GM21576 (cell line): ENCODE measurements at regions not wholly inside any gene's neighbourhood (a gene's known extent, or its start where the extent isn't known, plus 50 kb on each side); places are given as distances from the start of the nearest gene placed in this dataset.

ENCODE experiments used
- ATAC-seq: cut with Tn5 transposase; IDR thresholded peaks from one replicate; pipeline ENCODE4 v1.9.1; 2021; ENCODE audit warnings: mild to moderate bottlenecking, moderate library complexity; ENCODE audit not compliant: unreplicated experiment

DNA sequence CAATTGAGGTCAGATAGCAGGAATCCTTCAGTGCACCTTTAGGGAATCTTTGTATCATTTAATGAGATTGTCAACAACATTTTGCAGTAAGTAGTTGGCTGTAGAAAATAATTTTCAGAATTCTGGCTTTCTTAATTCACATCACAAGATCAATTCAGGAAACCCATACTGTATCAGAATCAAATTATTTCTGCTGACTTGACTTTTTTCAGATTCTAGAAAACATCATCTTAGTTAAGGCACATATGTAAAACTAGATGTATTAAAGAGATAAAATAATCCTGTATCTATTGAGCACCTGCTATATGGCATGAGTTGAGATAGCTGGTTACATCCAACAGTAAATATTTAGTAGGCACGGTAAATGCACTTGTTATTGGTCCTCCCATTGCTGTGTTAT is 791.4 kb downstream of the TDRD15 start:
- ATAC-seq: no peak

DNA sequence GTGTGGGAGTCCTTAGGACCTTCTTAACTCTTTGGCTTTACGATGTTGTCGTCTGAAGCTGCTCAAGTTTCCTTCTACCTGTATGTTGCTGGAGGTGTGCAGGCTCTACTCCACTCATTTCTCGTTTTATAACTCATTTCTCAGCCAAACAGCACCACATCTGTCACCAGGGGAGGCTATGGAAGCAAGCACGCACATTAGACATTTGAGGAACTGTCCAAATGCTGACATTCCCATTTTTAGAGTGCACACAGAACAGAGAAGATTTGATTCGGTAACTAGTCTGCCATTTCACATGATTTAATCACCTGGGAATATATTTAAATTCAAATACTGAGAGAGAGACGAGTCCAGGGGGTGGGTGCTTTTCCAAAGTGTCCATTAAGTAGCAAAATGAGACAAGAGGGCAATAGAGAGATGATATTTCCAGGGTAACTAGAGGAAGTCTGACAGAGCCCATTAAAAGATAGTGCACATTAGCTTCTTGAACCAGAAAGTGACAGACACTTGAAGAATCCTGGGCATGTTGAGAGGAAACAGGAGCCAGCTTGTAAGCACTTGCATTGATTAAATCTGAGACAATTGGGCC is 793.3 kb downstream of the TDRD15 start:
- ATAC-seq: no peak

DNA sequence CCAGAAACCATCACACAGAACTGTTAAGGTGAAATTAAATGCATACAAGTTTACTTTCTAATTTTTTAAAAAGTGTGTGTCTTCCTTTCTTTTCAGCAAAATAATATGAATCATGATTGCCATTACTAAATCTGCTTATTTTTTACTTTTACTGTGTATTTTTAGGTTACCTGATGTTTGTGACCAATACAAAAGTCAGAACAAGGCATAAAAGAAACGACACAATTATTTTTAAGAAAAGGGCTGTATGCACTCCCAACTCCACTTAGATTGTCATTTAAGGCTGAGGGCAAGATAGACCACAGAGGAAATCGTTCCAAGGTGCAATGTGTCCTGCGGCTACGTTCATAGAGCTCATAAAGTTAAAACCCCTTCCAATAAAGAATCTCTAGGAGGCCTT is 797.0 kb downstream of the TDRD15 start:
- ATAC-seq: no peak

DNA sequence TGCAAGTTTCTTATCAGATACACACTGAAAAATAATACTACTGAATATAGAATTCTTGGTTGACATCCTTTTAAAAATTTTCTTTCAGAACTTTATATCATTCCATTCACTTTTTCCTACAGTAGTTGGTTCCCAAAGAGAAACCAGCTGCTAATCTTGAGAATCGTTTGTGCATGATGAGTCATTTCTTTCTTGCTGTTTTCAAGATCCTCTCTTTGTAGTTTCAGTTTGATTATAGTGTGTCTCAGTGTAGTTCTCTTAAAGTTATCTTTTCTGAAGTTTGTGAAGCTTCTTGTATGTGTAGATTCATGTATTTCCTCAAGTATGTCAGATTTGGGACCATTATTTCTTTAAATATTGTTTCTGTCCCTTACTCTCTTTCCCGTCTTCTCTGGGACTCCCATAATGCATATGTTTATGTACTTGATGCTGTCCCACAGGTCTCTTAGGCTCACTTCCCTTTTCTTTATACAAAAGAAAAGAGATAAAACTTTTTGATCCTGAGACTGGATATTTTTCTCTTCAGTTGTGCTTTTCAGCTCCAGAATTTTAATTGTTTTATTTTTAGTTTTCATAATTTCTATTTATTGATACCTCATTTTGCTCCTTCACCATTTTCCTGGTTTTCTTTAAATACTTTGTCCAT is 801.0 kb downstream of the TDRD15 start:
- peak; percentile 76 for ATAC-seq

DNA sequence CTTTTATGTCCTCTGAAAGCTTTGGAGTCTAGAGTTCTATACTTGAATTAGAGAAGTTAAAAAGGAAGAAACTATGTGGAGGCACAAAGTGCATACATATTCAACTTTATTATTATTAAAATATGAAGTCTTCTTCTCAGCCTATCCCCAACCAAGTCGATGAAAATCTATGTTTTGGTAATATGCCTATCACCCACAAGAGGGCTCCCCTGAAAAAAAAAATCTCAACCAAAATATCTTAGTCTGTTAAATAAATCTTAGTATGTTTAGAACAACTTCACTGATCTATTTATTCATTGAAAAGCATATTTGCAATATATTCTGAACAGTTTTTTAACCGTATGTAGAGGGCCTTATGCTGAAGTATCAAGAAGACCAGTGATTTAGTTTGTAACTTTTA is 804.5 kb downstream of the TDRD15 start:
- no peak for ATAC-seq

DNA sequence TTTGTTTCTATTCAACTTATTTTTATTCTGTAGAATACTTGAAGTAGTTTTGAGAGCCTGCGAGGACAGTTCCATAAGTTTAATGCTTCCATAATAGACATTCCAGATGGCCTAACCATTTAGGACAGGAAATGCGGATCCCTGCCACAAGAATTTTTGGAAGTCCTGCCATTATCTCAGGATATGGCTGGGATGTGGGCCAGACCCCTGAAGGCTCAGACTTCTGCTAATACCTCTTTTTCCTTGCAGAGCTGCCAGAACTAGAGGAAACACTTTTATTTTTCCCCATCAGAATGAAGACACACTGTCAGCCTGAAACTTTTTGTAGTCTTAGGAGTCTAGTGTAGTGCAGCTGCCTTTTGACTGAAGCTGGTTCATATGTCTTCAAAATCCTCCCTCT is 806.5 kb downstream of the TDRD15 start:
- ATAC-seq: no peak

DNA sequence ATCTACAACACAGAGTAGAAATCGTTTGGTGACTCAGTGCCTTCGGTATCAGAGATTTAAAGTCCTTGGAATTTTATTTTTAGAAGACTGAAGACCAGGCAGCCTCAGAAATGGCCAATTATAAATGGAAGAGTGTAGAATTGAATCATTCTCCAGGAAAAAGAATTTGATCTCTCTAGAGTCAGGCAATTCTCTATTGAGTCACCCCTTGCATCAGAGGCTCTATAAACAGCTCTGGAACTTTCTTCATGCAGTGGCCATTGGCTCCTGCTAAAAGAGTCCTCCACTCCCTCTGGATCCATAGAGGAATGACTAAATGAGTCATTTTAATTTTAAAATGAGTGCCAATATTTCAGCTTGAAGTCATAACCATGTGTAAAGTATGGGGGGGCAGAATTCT is 816.2 kb downstream of the TDRD15 start:
- no peak for ATAC-seq

DNA sequence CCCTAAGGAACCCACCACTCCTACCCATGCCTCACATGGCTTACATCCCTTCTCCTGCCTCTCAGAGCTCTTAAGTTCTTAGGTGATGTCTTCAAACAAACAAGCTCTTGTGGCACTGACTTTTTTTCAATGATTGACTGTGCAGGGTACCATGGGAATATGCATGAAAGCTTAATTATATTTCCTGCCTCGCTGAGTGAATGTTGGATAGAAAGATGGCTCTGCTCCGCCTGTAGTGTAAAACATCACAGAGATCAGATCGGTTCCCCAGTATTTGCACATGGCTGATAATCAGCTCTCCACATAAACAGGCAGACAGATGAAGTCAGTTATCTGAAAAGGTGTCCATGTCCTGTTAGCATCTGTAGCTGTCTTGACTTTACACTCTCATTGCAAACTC is 820.8 kb downstream of the TDRD15 start:
- ATAC-seq: no peak

DNA sequence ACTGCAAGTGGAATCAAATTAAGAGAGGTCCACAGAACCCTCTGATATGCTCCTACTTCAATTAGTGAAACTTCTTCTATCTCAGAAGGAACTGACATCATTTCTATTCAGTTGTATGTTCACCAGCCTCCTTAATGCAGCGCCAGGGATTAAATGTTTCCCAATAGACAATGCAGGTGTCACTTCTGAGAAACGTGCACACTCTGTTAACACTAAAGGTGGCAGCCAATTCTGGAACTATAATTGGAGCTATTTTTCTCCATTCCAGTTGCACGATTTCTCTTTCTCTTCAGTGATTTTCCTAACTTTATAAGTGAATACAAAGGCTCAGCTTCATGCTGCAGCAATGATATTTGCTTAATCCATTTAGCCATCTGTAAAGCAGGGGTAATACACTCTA is 821.9 kb downstream of the TDRD15 start:
- no peak for ATAC-seq

DNA sequence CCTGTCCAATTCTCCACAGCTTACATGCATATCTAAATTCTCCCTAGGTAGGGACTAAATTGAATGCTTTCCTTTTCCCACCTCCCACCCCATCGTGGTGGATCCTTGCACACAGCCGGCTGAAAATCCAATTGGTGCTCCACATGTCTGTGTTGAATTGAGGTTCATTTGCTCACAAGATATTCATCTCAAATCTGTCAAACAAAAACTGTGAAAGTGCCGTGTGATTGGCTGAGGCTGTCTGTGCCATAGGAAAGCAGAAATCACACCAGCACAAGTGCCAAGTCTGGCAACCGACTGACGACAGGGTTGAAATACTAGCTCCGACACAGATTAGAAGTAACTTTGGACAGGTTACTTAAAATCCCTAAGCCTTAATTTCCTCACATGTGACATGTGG is 823.3 kb downstream of the TDRD15 start:
- ATAC-seq: no peak

DNA sequence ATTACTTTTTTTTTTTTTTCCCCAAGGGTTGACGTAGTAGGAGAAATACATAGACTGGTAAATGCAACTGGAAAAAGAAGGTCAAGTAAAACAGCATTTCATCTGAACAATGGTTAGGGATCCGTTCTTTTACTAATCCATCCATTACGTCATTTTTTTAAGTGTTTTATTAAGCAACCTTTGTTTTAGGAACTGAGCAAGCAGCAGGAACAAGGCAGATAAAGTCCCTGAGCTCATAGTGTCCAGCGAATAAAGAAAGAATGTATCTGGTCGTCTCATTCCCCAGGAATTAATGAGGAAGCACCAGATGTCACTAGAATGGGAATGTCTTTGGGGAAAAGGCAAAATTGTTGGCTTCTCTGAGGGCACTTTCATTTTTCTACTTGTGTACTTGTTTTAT is 842.4 kb downstream of the TDRD15 start:
- no peak for ATAC-seq

DNA sequence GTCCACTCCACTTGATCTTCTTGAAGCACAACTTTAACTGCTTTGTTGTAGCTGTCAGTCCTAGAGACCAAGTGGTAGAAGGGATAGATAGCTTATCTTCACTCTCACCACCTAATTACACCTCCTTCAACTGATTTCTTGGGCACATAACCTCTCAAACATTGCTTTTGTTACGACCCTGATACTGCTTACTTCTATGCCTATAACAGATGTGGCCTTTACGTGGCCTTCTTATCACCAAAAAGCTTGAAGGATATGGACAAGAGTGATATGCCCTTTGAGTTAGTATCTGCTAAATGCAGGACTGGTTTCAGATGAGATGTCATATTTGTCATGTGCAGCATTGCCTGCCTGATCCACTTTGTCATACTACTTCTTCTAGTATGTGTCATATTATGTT is 847.2 kb downstream of the TDRD15 start:
- no peak for ATAC-seq

DNA sequence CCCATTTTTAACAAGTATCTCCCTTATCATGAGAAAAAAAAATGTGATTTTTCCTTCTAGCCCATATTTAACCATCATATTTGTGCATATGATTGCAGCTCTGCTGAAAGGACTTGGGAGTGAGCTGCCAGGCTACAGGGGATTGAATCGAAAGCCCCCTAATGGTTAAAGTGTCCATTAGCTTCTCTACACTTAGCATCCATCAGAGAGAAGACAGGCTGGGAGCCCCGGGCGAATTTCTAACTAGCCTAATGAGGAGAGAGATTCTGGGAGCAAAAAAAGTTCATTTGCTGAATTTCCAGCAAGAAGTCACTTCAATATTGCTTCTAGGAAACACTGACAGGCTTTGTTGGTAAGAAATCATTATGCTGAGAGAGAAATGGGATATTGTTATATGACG is 848.8 kb downstream of the TDRD15 start:
- no peak for ATAC-seq

DNA sequence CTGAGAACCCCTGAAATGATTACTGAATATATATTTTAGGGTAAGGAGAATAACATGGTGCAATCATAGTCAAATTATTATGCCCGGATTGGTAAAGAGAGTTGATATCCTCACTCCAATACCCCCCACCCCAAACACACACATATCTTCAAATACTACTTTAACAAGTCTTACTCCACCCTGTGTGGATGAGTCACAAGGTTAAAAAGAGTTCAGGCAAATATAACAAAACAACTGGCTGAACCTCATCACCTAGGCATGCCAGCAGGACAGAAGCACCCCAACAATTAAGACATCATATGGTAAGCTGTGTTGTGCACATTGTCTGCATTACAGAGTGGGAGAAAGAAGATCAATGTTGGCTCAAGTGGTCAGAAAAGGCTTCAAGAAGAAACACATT is 857.4 kb downstream of the TDRD15 start:
- no peak for ATAC-seq

DNA sequence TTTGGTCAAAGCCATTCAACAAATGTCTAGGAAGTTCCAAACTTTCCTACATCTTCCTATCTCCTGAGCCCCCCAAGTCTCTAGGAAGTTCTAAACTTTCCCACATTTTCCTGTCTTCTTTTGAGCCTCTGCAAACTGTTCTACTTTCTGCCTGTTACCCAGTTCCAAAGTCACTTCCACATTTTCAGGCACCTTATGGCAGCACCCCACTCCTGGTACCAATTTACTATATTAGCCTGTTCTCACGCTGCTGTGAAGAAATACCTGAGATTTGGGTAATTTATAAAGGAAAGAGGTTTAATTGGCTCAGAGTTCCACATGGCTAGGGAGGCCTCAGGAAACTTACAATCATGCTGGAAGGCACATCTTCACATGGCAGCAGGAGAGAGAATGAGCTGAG is 869.2 kb downstream of the TDRD15 start:
- no peak for ATAC-seq

DNA sequence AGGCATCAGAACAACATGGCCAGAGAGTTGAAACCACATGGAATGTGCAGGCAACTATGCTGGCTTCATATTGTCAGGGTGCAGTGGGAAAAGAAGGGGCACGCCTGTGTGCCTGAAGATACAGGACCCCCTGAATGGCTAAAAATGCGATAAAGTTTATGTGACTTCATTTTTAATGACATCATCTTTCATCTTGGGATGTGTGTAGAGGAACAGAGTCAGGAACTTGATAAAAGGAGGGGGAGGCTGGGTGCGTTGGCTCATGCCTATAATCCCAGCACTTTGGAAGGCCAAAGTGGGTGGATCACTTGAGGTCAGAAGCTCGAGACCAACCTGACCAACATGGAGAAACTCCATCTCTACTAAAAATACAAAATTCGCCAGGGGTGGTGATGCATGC is 872.6 kb downstream of the TDRD15 start:
- no peak for ATAC-seq

DNA sequence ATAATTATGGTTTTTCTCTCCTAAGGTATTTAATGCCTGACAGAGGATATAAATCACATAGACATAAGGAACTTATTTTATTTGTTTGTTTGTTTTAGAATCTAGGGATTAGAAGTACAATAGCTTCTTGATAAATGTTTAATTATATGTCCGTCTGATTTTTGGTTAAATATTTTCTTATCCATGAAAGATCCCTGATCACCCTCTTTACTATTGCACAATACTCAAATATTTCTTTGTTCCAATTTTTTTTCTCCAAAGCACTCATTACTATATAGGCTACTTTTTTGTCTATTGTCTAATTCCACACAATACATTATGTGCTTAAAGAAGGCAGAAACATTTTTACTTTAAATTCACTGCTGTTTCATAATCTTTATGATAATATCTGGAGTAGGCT is 875.8 kb downstream of the TDRD15 start:
- ATAC-seq: no peak

DNA sequence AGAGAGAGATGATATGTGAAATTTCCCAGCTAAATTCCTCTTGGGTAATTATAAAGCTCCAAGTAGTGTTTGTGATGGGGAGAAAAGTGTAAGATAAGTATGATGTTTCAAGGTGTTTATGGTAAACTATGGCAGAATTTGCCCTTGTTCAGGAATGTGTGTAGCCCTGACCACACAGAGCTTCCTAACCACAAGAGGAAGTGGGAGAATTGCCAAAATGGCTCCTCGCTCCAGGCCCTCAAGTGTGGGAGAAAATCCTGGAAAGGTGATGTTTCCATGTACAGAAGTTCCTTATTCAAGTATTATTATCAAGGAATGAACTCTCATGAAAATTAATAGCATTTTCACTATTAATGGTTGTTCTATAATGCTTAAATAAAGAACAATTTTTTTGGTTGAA is 878.3 kb downstream of the TDRD15 start:
- ATAC-seq: no peak

DNA sequence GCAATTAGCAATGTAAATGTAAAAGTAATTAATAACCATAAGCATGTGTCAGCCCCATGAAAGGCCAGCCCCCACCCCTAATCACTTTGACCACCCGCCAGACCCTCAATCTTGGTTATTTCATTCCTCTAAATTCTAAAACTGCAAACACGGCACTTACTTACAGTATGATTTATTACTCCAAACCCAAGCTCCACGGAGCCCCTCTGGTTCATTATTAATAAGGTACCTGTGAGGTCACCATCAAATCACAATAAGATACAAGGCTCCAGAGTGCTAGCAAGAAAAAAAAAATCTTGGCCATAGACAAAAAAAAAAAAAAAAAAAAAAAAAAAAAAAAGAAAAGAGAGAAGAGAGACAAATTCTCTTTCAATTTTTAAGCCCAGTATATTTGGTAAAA is 879.5 kb downstream of the TDRD15 start:
- ATAC-seq: no peak

DNA sequence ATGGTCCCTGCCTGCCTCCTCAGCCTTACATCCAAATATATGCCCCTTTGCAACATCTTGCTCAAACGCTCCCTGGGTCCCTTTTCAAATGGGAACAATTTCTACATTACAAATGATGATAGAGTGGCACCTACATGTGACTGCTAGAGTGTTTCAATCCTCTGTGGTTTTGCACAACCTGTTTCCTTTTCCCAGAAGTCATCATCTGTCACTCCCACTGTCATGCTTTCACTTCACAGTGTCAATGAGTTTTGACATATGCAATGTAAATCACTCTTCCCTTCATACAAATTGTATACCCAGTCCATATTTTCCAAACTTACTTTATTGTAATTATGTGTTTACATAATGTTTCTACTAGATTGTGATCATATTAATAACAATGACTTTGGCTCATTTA is 887.3 kb downstream of the TDRD15 start:
- ATAC-seq: no peak

DNA sequence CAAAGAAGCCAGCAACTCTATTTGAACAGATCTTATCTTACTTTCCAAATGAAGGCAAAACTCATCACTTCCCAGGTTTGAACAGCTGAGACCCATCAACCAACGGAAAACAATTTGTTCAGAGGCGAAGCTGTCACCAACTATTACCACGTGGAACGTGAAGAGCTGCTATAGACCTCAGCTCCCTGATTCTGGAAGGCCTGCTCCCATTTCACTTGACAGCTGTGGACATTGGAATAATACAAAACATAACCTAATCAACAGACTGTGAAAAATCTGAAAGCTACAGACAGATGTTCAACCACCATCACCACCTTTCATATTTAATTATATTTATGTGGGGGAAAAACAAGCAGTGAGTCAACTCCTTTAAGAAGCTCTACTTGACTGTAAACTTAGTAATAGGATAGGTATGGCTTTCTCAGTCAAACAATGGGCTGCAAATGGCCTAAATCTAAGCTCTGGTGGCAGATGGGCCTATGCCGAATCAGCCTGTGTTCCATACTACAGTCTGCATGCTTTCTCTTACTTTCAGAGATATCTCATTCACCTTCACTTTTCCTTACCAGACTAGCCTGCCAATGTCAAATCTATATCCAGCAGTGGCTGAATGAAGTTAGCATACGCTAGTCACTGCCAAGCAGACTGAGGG is 896.4 kb downstream of the TDRD15 start:
- no peak for ATAC-seq

DNA sequence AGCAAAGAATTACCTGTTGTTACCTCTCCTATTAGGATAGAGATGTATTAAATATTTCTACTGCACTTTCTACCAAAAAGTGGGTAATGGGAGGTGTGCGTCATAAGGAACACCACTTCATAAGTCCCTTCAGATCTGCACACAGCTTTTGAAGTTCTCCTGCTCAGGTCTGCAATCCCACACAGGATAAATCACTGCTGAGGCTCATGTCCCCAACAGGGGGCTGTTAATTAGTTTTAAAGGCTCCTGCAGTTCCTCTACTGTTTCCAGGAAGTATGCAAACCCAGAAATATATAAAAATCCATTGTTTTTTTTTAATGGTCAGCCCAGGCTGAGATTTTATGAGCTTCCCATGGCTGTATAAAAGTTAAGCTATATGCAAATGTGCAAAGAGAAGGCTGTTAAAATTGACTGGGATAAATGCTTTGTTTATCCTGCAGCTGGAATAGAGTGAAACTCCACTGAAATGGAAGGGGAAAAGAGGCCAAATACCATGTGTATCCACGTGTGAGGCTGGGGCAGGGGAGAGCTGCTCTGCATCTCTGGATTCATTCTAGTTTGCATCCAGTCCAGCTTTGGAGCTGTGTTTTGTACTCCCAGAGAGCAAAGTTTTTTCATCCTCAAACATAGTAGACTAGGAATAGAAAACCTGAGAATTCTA is 903.7 kb downstream of the TDRD15 start:
- ATAC-seq: no peak
